ENCODE measurements at regions not wholly inside any gene's neighbourhood (a gene's known extent, or its start where the extent isn't known, plus 50 kb on each side); places are given as distances from the start of the nearest gene placed in this dataset.
A peak's percentile ranks its signal among the peaks of the same experiment; 100 is the strongest.

- Histone ChIP-seq H2AFZ (ENCODE audit: low read length) (peak overlapping the region; percentile 33), H3K4me2 (ENCODE audit: insufficient read depth, low read length, poor library complexity, severe bottlenecking) (no peak overlapping the region), H4K91ac (ENCODE audit: low read depth, low read length, poor library complexity) (no peak overlapping the region), H3K27me3 (ENCODE audit: control insufficient read depth in 3 of 3, insufficient read depth in 3 of 3, low read depth in 1 of 3, low read length in 3 of 3) (peaks cover 0 to 5% (median 0%) of the 10 kb centered on the region in 3 experiments), H3K79me1 (ENCODE audit: low read depth, low read length) (no peaks in the 10 kb centered on the region), H3K4me3 (ENCODE audit: low read length in 2 of 2) (no peak overlapping the region), H2BK15ac (ENCODE audit: low read length) (no peak overlapping the region), H3K36me3 (replicated peaks in 1 of 2; ENCODE audit: control insufficient read depth in 2 of 2, insufficient read depth in 2 of 2, low read length in 2 of 2) (no peaks in the 10 kb centered on the region), H3K27ac (replicated peaks; ENCODE audit: low read length) (no peak overlapping the region), H3K9me3 (replicated peaks in 1 of 2; ENCODE audit: control insufficient read depth in 2 of 2, insufficient read depth in 1 of 2, low read depth in 1 of 2, low read length in 2 of 2) (no peaks in the 10 kb centered on the region), H2AK5ac (ENCODE audit: low read depth, low read length) (no peak overlapping the region), H4K8ac (ENCODE audit: low read depth, low read length) (no peak overlapping the region), H2BK120ac (ENCODE audit: low read depth, low read length) (no peak overlapping the region), H3K4me1 (ENCODE audit: control insufficient read depth in 2 of 2, insufficient read depth in 1 of 2, low read depth in 1 of 2, low read length in 2 of 2) (no peaks in the 10 kb centered on the region), H2BK5ac (ENCODE audit: low read length) (no peak overlapping the region), H3K23ac (ENCODE audit: low read depth, low read length, poor library complexity) (no peak overlapping the region), H2BK12ac (ENCODE audit: low read length) (no peak overlapping the region), H3K18ac (ENCODE audit: low read length) (no peak overlapping the region), H3K4ac (ENCODE audit: low read length) (no peak overlapping the region), H3K9ac (ENCODE audit: low read depth, low read length, poor library complexity) (no peak overlapping the region), H3K14ac (ENCODE audit: low read length) (no peak overlapping the region)
- no peak for DNase-seq (ENCODE audit: low spot score)
- WGBS, 2 donors (ENCODE audit: extremely low coverage in 2 of 2, insufficient read length in 2 of 2, insufficient replicate concordance in 1 of 2) = no CpG with 5 or more reads among the region's 6 CpGs
Measured at GRCh38 chr17:65312718-65313377, 175.7 kb downstream of the RGS9 start.

DNA sequence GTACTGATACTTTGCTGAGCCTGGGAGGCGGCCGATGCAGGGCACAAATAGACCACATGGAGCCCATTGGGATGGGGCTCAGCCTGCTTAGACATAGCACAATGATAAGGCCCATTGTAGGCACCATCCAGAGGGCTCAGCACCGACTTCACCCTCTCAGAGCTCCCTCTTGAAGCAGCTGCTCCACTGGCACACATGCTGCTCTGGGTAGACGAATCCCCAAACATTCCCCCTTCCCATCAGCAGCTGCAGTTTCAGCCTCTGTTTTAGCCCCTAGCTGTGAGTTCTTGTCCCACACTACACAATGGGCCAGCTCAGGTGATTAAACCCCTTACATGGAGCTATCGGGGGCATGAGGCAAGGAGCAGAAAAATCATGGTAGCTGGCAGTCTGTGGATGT is 174.1 kb downstream of the RGS9 start:
- Histone ChIP-seq H2AFZ (ENCODE audit: low read length) (no peak overlapping the region), H3K36me3 (replicated peaks in 1 of 2; ENCODE audit: control insufficient read depth in 2 of 2, insufficient read depth in 2 of 2, low read length in 2 of 2) (no peaks in the 10 kb centered on the region), H3K18ac (ENCODE audit: low read length) (no peak overlapping the region), H2BK5ac (ENCODE audit: low read length) (no peak overlapping the region), H3K27ac (replicated peaks; ENCODE audit: low read length) (no peak overlapping the region), H2BK15ac (ENCODE audit: low read length) (no peak overlapping the region), H3K27me3 (ENCODE audit: control insufficient read depth in 3 of 3, insufficient read depth in 3 of 3, low read depth in 1 of 3, low read length in 3 of 3) (peaks cover 0 to 5% (median 0%) of the 10 kb centered on the region in 3 experiments), H3K4me1 (ENCODE audit: control insufficient read depth in 2 of 2, insufficient read depth in 1 of 2, low read depth in 1 of 2, low read length in 2 of 2) (no peaks in the 10 kb centered on the region), H3K4me3 (ENCODE audit: low read length in 2 of 2) (no peak overlapping the region), H4K91ac (ENCODE audit: low read depth, low read length, poor library complexity) (no peak overlapping the region), H3K4ac (ENCODE audit: low read length) (no peak overlapping the region), H3K9me3 (replicated peaks in 1 of 2; ENCODE audit: control insufficient read depth in 2 of 2, insufficient read depth in 1 of 2, low read depth in 1 of 2, low read length in 2 of 2) (no peaks in the 10 kb centered on the region), H3K4me2 (ENCODE audit: insufficient read depth, low read length, poor library complexity, severe bottlenecking) (no peak overlapping the region), H2AK5ac (ENCODE audit: low read depth, low read length) (no peak overlapping the region), H2BK120ac (ENCODE audit: low read depth, low read length) (no peak overlapping the region), H3K14ac (ENCODE audit: low read length) (no peak overlapping the region), H3K23ac (ENCODE audit: low read depth, low read length, poor library complexity) (no peak overlapping the region), H3K9ac (ENCODE audit: low read depth, low read length, poor library complexity) (no peak overlapping the region), H3K79me1 (ENCODE audit: low read depth, low read length) (no peaks in the 10 kb centered on the region), H2BK12ac (ENCODE audit: low read length) (no peak overlapping the region), H4K8ac (ENCODE audit: low read depth, low read length) (no peak overlapping the region)
- WGBS, 2 donors (ENCODE audit: extremely low coverage in 2 of 2, insufficient read length in 2 of 2, insufficient replicate concordance in 1 of 2) = no CpG with 5 or more reads among the region's 5 CpGs
- DNase-seq (ENCODE audit: low spot score) = no peak

- peaks cover 0 to 5% (median 0%) of the 10 kb centered on the region in 3 experiments for H3K27me3 ChIP-seq (ENCODE audit: control insufficient read depth in 3 of 3, insufficient read depth in 3 of 3, low read depth in 1 of 3, low read length in 3 of 3)
Measured at GRCh38 chr17:65307961-65308316, 170.8 kb downstream of the RGS9 start.

GRCh38 chr17:65307081-65307960 is 170.2 kb downstream of the RGS9 start:
- H3K27me3 ChIP-seq (ENCODE audit: control insufficient read depth in 3 of 3, insufficient read depth in 3 of 3, low read depth in 1 of 3, low read length in 3 of 3) = peaks cover 0 to 5% (median 0%) of the 10 kb centered on the region in 3 experiments
- no peak overlapping the region for H3K4me3 ChIP-seq (ENCODE audit: low read length in 2 of 2)
- no CpG with 5 or more reads among the region's 9 CpGs for WGBS, 2 donors (ENCODE audit: extremely low coverage in 2 of 2, insufficient read length in 2 of 2, insufficient replicate concordance in 1 of 2)

More at GRCh38 chr17:65307961-65308316, 170.8 kb downstream of the RGS9 start:
- H3K27ac ChIP-seq (replicated peaks; ENCODE audit: low read length) = no peak overlapping the region
- WGBS, 2 donors (ENCODE audit: extremely low coverage in 2 of 2, insufficient read length in 2 of 2, insufficient replicate concordance in 1 of 2) = no CpG with 5 or more reads among the region's 3 CpGs
- H3K9me3 ChIP-seq (replicated peaks in 1 of 2; ENCODE audit: control insufficient read depth in 2 of 2, insufficient read depth in 1 of 2, low read depth in 1 of 2, low read length in 2 of 2) = peaks cover 3% of the 10 kb centered on the region in 2 donors
- no peak for DNase-seq (ENCODE audit: low spot score)
- no peak overlapping the region for H3K14ac ChIP-seq (ENCODE audit: low read length)
- no peak overlapping the region for H2BK5ac ChIP-seq (ENCODE audit: low read length)
- no peak overlapping the region for H2BK12ac ChIP-seq (ENCODE audit: low read length)
- H3K79me1 ChIP-seq (ENCODE audit: low read depth, low read length) = no peaks in the 10 kb centered on the region
- no peak overlapping the region for H4K91ac ChIP-seq (ENCODE audit: low read depth, low read length, poor library complexity)
- H3K9ac ChIP-seq (ENCODE audit: low read depth, low read length, poor library complexity) = no peak overlapping the region
- H3K36me3 ChIP-seq (replicated peaks in 1 of 2; ENCODE audit: control insufficient read depth in 2 of 2, insufficient read depth in 2 of 2, low read length in 2 of 2) = no peaks in the 10 kb centered on the region
- no peak overlapping the region for H4K8ac ChIP-seq (ENCODE audit: low read depth, low read length)
- no peak overlapping the region for H3K4me3 ChIP-seq (ENCODE audit: low read length in 2 of 2)
- H3K23ac ChIP-seq (ENCODE audit: low read depth, low read length, poor library complexity) = no peak overlapping the region
- no peak overlapping the region for H2BK120ac ChIP-seq (ENCODE audit: low read depth, low read length)
- H2AK5ac ChIP-seq (ENCODE audit: low read depth, low read length) = no peak overlapping the region
- no peak overlapping the region for H3K18ac ChIP-seq (ENCODE audit: low read length)
- no peaks in the 10 kb centered on the region for H3K4me1 ChIP-seq (ENCODE audit: control insufficient read depth in 2 of 2, insufficient read depth in 1 of 2, low read depth in 1 of 2, low read length in 2 of 2)
- H3K4me2 ChIP-seq (ENCODE audit: insufficient read depth, low read length, poor library complexity, severe bottlenecking) = no peak overlapping the region
- no peak overlapping the region for H2BK15ac ChIP-seq (ENCODE audit: low read length)
- no peak overlapping the region for H3K4ac ChIP-seq (ENCODE audit: low read length)
- no peak overlapping the region for H2AFZ ChIP-seq (ENCODE audit: low read length)

More at GRCh38 chr17:65307081-65307960, 170.2 kb downstream of the RGS9 start:
- Histone ChIP-seq H4K8ac (ENCODE audit: low read depth, low read length) (no peak overlapping the region), H3K4ac (ENCODE audit: low read length) (no peak overlapping the region), H2BK5ac (ENCODE audit: low read length) (no peak overlapping the region), H3K27ac (replicated peaks; ENCODE audit: low read length) (no peak overlapping the region), H3K9ac (ENCODE audit: low read depth, low read length, poor library complexity) (no peak overlapping the region), H3K9me3 (replicated peaks in 1 of 2; ENCODE audit: control insufficient read depth in 2 of 2, insufficient read depth in 1 of 2, low read depth in 1 of 2, low read length in 2 of 2) (peaks cover 3% of the 10 kb centered on the region in 2 donors), H2AFZ (ENCODE audit: low read length) (no peak overlapping the region), H2BK15ac (ENCODE audit: low read length) (no peak overlapping the region), H3K36me3 (replicated peaks in 1 of 2; ENCODE audit: control insufficient read depth in 2 of 2, insufficient read depth in 2 of 2, low read length in 2 of 2) (no peaks in the 10 kb centered on the region), H2BK12ac (ENCODE audit: low read length) (no peak overlapping the region), H3K4me1 (ENCODE audit: control insufficient read depth in 2 of 2, insufficient read depth in 1 of 2, low read depth in 1 of 2, low read length in 2 of 2) (no peaks in the 10 kb centered on the region), H3K18ac (ENCODE audit: low read length) (no peak overlapping the region), H3K79me1 (ENCODE audit: low read depth, low read length) (no peaks in the 10 kb centered on the region), H3K4me2 (ENCODE audit: insufficient read depth, low read length, poor library complexity, severe bottlenecking) (no peak overlapping the region), H4K91ac (ENCODE audit: low read depth, low read length, poor library complexity) (no peak overlapping the region), H2BK120ac (ENCODE audit: low read depth, low read length) (no peak overlapping the region), H3K23ac (ENCODE audit: low read depth, low read length, poor library complexity) (no peak overlapping the region), H2AK5ac (ENCODE audit: low read depth, low read length) (no peak overlapping the region), H3K14ac (ENCODE audit: low read length) (no peak overlapping the region)
- no peak for DNase-seq (ENCODE audit: low spot score)

Measured in neuronal stem cell (in vitro differentiated cells).